ENCODE measurements at regions not wholly inside any gene's neighbourhood (a gene's known extent, or its start where the extent isn't known, plus 50 kb on each side); places are given as distances from the start of the nearest gene placed in this dataset.
"Not testable (repeated sequence)": the region's sequence is repeated elsewhere in the genome, so short reads cannot be mapped to it uniquely, and the experiment has no call there.

DNA sequence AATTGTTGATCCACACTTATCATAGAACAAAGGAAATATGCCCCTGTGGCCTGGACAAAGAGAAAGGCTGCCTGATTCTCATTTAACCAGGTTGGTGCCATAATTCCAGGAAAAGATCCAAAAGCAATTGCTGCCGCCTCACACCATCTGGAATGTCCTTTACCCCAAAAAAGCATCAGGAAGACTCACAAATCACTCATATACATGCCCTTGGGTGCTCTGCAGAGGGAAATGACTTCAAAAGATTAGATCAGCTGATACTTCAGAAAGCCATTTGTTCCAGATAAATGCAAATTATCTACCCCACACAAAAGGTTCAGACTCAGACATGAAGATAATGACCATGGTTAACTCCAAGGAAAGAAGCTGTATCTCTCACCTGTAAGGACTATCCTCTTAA, 285.8 kb downstream of the C1D start:
- DNase-seq (ENCODE audit: low read depth in 2 of 2) = no peak

DNA sequence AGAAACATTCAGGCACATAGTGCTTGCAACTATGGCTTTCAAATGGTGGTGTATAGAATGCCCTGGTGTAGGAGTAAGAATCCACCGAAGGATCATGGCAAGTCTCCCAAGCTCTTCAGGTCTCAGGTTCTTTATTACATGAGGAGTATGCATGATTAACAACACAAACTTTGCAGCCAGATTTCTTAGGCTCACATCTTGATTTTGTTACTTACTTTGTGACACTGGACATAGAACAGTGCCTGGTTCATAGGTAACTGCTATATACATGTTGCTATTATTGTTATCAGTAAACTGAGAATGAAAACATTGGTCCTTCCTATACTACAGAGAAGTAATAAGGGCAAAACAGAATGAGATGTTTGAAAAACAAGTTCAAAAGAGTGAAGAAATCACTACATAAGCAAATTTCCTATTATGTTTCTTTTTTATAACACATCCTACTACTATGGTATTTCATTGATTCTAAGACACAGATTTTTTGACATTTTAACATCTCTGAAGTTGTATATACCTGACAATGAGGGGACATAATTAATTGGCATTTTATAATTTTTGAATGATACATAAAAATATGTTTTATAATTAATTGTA, 284.9 kb downstream of the C1D start:
- no peak for DNase-seq (ENCODE audit: low read depth in 2 of 2)

DNA sequence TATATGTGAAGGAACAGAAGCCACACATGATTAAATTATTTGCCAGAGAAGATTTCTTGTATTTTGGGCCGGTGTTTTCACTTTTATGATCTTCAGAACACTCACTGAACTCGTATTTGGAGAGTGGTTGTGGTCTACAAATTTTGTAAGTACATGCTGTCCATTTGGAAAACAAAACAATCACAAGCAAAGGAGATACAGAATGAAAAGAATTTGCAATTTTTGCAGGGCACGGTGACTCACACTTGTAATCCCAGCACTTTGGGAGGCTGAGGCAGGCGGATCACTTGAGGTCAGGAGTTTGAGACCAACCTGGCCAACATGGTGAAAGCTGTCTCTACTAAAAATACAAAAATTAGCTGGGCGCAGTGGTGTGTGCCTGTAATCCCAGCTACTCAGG, 282.0 kb downstream of the C1D start:
- not testable (repeated sequence) for DNase-seq (ENCODE audit: low read depth in 2 of 2)

- no peak for DNase-seq (ENCODE audit: low read depth in 2 of 2)
Measured at GRCh38 chr2:67782443-67782842, 280.4 kb downstream of the C1D start.

- DNase-seq (ENCODE audit: low read depth in 2 of 2) = no peak
Measured at GRCh38 chr2:67783026-67783425, 279.8 kb downstream of the C1D start.

- no peak for DNase-seq (ENCODE audit: low read depth in 2 of 2)
Measured at GRCh38 chr2:67790622-67791021, 272.2 kb downstream of the C1D start.

- DNase-seq (ENCODE audit: low read depth in 2 of 2) = no peak
Measured at GRCh38 chr2:67792191-67792590, 270.6 kb downstream of the C1D start.

DNA sequence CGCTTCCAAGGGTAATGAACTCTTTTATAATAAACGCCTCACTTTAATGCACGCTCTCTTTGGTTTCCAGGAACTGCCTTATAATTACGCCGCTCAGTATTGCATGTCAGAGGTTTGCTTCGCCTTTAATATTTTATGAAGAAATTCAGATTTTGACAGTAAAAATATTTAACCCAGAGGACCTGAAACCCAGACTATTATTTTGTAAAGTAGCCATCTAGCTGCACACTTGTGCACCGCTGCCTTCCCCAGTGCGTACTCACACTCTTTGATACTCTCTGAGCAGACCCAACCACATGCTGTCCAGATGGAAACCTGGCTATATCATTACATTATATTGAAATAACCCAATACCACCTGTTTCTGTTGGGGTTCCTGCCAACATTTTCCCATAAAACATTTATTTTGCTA, 270.1 kb downstream of the C1D start:
- no peak for DNase-seq (ENCODE audit: low read depth in 2 of 2)

DNA sequence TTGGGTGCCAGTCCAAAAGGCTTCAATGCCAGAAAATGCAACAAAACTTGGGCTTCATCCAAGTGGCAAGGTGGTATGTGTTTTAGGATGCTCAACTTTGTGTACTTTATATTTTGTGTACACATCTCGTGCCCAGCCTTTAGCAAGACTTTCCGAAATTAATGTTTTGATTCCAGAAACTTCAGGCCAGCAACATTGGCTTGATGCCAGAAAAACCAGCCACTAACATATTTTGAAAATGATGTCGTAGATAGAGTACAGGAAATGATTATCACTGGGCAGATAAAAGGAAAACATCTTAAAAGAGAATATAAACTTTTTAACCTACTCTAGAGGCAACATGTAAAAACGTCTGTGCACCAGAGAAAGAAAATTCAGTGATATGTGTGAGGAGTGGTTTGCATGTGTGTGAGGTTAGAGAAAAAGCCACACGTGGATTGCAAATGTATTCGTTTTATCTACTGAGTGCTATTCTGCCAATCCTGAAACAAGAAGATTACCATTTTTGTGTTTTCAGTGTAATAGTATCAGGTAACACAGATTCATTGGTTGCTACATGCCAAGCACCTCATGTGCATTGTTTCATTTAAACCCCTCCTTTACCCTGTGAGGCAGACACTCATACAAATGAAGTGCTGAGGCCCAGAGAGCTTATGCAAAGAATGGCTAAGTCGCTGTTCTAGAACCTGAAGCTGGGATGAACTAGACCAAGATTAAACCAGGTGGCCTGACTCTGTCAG, 264.8 kb downstream of the C1D start:
- no peak for DNase-seq (ENCODE audit: low read depth in 2 of 2)

DNA sequence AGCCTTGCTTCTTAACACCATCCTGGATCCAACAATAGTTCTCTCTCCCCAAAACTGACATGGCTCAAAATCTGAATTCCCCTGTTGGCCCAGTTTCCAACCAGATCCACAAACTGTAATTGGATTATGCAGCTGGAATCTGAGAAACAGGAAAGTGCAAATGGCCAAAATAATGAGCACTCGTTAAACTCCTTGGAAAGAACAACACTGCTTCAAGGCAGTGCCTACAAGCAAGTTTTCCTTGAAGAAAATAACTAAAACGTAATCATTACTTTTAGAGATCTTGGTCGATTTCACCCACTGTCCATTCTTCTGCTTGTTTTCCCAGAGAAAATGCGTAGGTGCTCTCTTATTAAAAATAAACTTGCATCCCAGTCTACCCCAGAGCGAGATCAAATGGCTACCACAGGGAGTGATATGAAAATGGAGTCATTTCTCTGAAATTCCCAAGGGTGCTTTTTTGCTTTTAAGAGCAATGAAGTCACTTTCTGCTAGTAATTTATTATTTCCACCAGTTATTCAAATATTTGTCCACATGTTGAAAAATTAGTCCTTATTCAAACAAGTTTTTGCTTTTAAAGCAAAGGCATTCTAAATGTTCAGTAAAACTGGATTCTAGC, 264.2 kb downstream of the C1D start:
- DNase-seq (ENCODE audit: low read depth in 2 of 2) = no peak

GRCh38 chr2:67799886-67800285, 262.9 kb downstream of the C1D start:
- DNase-seq (ENCODE audit: low read depth in 2 of 2) = no peak

- DNase-seq (ENCODE audit: low read depth in 2 of 2) = no peak
Measured at GRCh38 chr2:67802291-67802690, 260.5 kb downstream of the C1D start.

- DNase-seq (ENCODE audit: low read depth in 2 of 2) = no peak
Measured at GRCh38 chr2:67802824-67803223, 260.0 kb downstream of the C1D start.

GRCh38 chr2:67806816-67807215, 256.0 kb downstream of the C1D start:
- no peak for DNase-seq (ENCODE audit: low read depth in 2 of 2)

DNA sequence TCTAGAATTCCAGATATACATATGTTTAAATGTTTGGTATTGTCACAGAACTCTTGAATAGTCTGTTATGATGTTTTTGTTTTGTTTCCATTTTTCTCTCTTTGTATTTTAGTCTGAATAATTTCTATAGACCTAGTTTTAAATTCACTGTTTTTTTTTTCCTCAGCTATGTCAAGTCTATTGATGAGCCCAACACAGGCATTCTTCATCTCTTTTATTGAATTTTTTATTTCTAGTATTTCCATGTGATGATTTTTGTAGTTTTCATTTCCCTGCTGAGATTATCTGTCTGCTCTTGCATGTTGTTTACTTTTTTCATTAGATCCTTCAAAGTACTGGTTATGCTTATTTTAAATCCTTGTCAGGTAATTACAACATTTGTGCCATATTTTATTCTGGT, 254.7 kb downstream of the C1D start:
- no peak for DNase-seq (ENCODE audit: low read depth in 2 of 2)

- no peak for DNase-seq (ENCODE audit: low read depth in 2 of 2)
Measured at GRCh38 chr2:67812682-67813081, 250.1 kb downstream of the C1D start.

DNA sequence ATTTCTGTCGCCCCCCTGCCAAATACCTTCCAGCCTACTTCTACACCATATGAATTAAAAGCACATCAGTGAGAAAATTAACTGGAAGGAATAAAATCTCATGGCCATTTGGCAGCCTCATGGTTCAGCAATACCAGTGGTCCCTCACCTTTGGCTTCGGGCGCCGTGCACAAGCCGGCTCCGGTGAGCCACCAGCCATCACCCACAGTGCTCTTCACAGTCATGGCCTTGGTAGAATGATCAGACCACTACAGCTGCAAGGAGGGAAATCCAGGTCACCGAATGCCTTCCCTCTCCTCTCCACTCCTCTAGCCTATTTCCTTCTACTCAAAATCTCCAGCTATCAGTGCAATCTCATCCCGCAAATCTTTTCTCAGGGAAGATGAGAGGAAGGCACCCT, 239.1 kb downstream of the C1D start:
- DNase-seq (ENCODE audit: low read depth in 2 of 2) = no peak

DNA sequence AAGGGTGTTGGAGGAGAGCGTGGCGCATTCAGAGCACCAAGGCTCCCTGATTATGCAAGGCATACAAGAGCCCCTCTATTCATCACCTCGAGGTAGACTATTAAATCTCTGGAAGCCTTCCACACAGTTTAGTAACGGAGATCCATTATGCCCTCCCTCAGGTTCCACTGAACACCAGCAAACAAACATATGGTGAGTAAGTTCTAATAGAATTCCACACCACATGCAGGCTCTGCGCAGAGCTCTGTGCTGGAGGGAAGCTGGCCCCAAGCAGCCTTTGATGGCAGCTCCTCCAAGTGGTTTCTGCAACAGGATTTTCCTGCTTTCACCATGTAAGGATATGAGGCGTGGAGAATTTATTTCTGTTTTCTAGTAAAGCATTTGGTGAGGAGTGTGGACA, 238.6 kb downstream of the C1D start:
- DNase-seq (ENCODE audit: low read depth in 2 of 2) = no peak

- no peak for DNase-seq (ENCODE audit: low read depth in 2 of 2)
Measured at GRCh38 chr2:67825476-67825875, 237.3 kb downstream of the C1D start.

DNA sequence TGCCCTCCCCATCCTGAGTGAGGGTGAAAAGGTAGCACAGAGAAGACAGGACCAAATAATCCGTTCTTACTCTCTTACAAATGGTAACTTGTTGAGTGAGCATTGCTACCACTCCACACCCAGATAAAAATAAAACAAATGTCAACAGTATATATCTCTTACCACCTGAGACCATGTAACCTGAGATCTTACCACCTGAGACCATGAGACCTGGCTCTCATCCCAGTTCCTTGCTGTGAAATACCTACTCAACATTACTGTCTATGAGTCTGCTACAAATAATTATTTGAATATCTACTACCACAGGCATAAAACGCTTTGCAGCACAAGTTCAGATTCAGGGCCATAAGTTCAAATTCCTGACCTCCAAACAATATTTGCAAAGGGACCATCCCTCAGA, 234.7 kb downstream of the C1D start:
- no peak for DNase-seq (ENCODE audit: low read depth in 2 of 2)

DNA sequence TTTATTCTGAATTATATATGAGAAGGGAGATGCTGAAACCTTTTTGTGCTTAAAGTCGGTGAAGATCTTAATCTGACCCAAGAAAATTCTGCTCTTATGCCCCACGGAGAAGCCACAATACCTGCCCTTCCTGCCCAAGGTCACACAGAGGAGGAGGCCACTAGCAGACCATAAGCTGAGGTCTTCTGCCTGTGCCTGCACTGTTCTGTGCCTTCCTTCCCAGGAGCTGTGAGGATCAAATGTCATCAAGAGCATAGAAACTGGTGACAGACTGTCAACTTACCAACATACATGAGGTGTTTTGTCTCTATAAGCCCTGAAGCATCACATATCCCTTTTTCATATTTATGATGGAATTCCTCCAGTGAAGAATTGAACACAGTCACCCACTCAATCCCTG, 233.3 kb downstream of the C1D start:
- no peak for DNase-seq (ENCODE audit: low read depth in 2 of 2)

GRCh38 chr2:67833632-67834031, 229.2 kb downstream of the C1D start:
- DNase-seq (ENCODE audit: low read depth in 2 of 2) = no peak

- no peak for DNase-seq (ENCODE audit: low read depth in 2 of 2)
Measured at GRCh38 chr2:67834482-67834881, 228.3 kb downstream of the C1D start.
